Neutrophil (primary cell): ENCODE measurements at regions not wholly inside any gene's neighbourhood (a gene's known extent, or its start where the extent isn't known, plus 50 kb on each side); places are given as distances from the start of the nearest gene placed in this dataset.

ENCODE experiments used
- H3K27ac ChIP-seq: fragments of 200-600 bp; sonication (generic); 2 replicates; pipeline ENCODE4 v1.5.1; 2016; ENCODE audit warnings: mild to moderate bottlenecking, moderate library complexity
- H3K27me3 ChIP-seq: fragments of 200-600 bp; sonication (generic); 2 replicates; pipeline ENCODE4 v1.6.0; 2016; ENCODE audit warnings: mild to moderate bottlenecking
- H3K36me3 ChIP-seq: fragments of 200-600 bp; sonication (generic); 2 replicates; pipeline ENCODE4 v1.5.1; 2017
- H3K4me1 ChIP-seq, 2 experiments: fragments of 200-600 bp in 1 of 2; sonication (generic) in 1 of 2; 1 replicate in 1 of 2; 2 replicates in 1 of 2; pipeline versions ENCODE4 v1.5.1 to v1.6.1; 2013 to 2016; ENCODE audit warnings: low read depth in 1 of 2, low read length in 1 of 2, mild to moderate bottlenecking in 1 of 2, moderate library complexity in 1 of 2; ENCODE audit not compliant: control insufficient read depth in 1 of 2, insufficient read depth in 1 of 2
- H3K4me3 ChIP-seq, 2 experiments: fragments of 200-600 bp in 1 of 2; sonication (generic) in 1 of 2; 1 replicate in 1 of 2; 2 replicates in 1 of 2; pipeline ENCODE4 v1.5.1; 2013 to 2016; ENCODE audit warnings: low read depth in 1 of 2, low read length in 1 of 2, mild to moderate bottlenecking in 1 of 2, moderate library complexity in 1 of 2
- H3K9me3 ChIP-seq: fragments of 200-600 bp; sonication (generic); 2 replicates; pipeline ENCODE4 v1.5.1; 2016
- CTCF ChIP-seq: fragments of 200-600 bp; sonication (generic); IDR thresholded peaks from 2 replicates; pipeline ENCODE4 v1.5.1; 2016; ENCODE audit warnings: antibody characterized with exemption

- Histone ChIP-seq H3K36me3 (no peaks in the 10 kb centered on the region), H3K27ac (no peak overlapping the region), H3K9me3 (no peaks in the 10 kb centered on the region), H3K27me3 (no peaks in the 10 kb centered on the region), H3K4me1 (no peaks in the 10 kb centered on the region), H3K4me3 (no peak overlapping the region)
- no peak for TF ChIP-seq CTCF
These were observed 763.6 kb upstream of the LRRTM1 start for GRCh38 chr2:81068144-81068543.

GRCh38 chr2:81061016-81061415 is 756.5 kb upstream of the LRRTM1 start:
- no peaks in the 10 kb centered on the region for H3K36me3 ChIP-seq
- no peaks in the 10 kb centered on the region for H3K9me3 ChIP-seq
- no peak overlapping the region for H3K27ac ChIP-seq
- TF ChIP-seq CTCF = no peak
- no peak overlapping the region for H3K4me3 ChIP-seq
- H3K4me1 ChIP-seq = no peaks in the 10 kb centered on the region
- H3K27me3 ChIP-seq = no peaks in the 10 kb centered on the region

- no peaks in the 10 kb centered on the region for H3K9me3 ChIP-seq
- no peaks in the 10 kb centered on the region for H3K4me1 ChIP-seq
- H3K4me3 ChIP-seq = no peak overlapping the region
- H3K27me3 ChIP-seq = no peaks in the 10 kb centered on the region
- TF ChIP-seq CTCF = no peak
- H3K36me3 ChIP-seq = no peaks in the 10 kb centered on the region
- no peak overlapping the region for H3K27ac ChIP-seq
These were observed 746.1 kb upstream of the LRRTM1 start for GRCh38 chr2:81050580-81051095.

GRCh38 chr2:81043681-81044080 is 739.1 kb upstream of the LRRTM1 start:
- TF ChIP-seq CTCF = no peak
- Histone ChIP-seq H3K9me3 (no peaks in the 10 kb centered on the region), H3K4me1 (no peaks in the 10 kb centered on the region), H3K4me3 (no peak overlapping the region), H3K27me3 (no peaks in the 10 kb centered on the region), H3K36me3 (no peaks in the 10 kb centered on the region), H3K27ac (no peak overlapping the region)

- Histone ChIP-seq H3K27ac (no peak overlapping the region), H3K4me3 (no peak overlapping the region), H3K9me3 (no peaks in the 10 kb centered on the region), H3K36me3 (no peaks in the 10 kb centered on the region), H3K4me1 (no peaks in the 10 kb centered on the region), H3K27me3 (no peaks in the 10 kb centered on the region)
- no peak for TF ChIP-seq CTCF
These were observed 702.6 kb upstream of the LRRTM1 start for GRCh38 chr2:81007104-81007503.

- H3K36me3 ChIP-seq = no peaks in the 10 kb centered on the region
- H3K27me3 ChIP-seq = no peaks in the 10 kb centered on the region
- H3K27ac ChIP-seq = no peak overlapping the region
- H3K4me3 ChIP-seq = no peak overlapping the region
- no peaks in the 10 kb centered on the region for H3K9me3 ChIP-seq
- H3K4me1 ChIP-seq = no peaks in the 10 kb centered on the region
- no peak for TF ChIP-seq CTCF
These were observed 698.4 kb upstream of the LRRTM1 start for GRCh38 chr2:81002906-81003305.
